ENCODE measurements at regions not wholly inside any gene's neighbourhood (a gene's known extent, or its start where the extent isn't known, plus 50 kb on each side); places are given as distances from the start of the nearest gene placed in this dataset.

GRCh38 chr13:69423844-69424243, 683.8 kb upstream of the ATXN8OS start:
- no peak for DNase-seq (ENCODE audit: low read depth in 2 of 2)

GRCh38 chr13:69418319-69418718, 689.3 kb upstream of the ATXN8OS start:
- no peak for DNase-seq (ENCODE audit: low read depth in 2 of 2)

- DNase-seq (ENCODE audit: low read depth in 2 of 2): no peak
These were observed 696.9 kb upstream of the ATXN8OS start for GRCh38 chr13:69410761-69411160.

GRCh38 chr13:69391756-69392155, 715.9 kb upstream of the ATXN8OS start:
- no peak for DNase-seq (ENCODE audit: low read depth in 2 of 2)

- peak; percentile 72 for DNase-seq (ENCODE audit: low read depth in 2 of 2)
These were observed 717.7 kb upstream of the ATXN8OS start for GRCh38 chr13:69389899-69390298.

- no peak for DNase-seq (ENCODE audit: low read depth in 2 of 2)
These were observed 733.7 kb upstream of the ATXN8OS start for GRCh38 chr13:69373747-69374425.

GRCh38 chr13:69363360-69363759, 744.3 kb upstream of the ATXN8OS start:
- no peak for DNase-seq (ENCODE audit: low read depth in 2 of 2)

- DNase-seq (ENCODE audit: low read depth in 2 of 2): no peak
These were observed 776.4 kb upstream of the ATXN8OS start for GRCh38 chr13:69331245-69331644.

- DNase-seq (ENCODE audit: low read depth in 2 of 2): peak in 1 of 2 experiments; percentile 5
These were observed 783.3 kb upstream of the ATXN8OS start for GRCh38 chr13:69324090-69324886.

- peak; percentile 19 to 22 for DNase-seq (ENCODE audit: low read depth in 2 of 2)
These were observed 788.0 kb upstream of the ATXN8OS start for GRCh38 chr13:69319656-69320055.

GRCh38 chr13:69315039-69315438, 792.6 kb upstream of the ATXN8OS start:
- DNase-seq (ENCODE audit: low read depth in 2 of 2): no peak

GRCh38 chr13:69306766-69307165, 800.9 kb upstream of the ATXN8OS start:
- no peak for DNase-seq (ENCODE audit: low read depth in 2 of 2)

GRCh38 chr13:69300131-69300530, 807.5 kb upstream of the ATXN8OS start:
- DNase-seq (ENCODE audit: low read depth in 2 of 2): no peak

- no peak for DNase-seq (ENCODE audit: low read depth in 2 of 2)
These were observed 811.5 kb upstream of the ATXN8OS start for GRCh38 chr13:69296130-69296529.

- DNase-seq (ENCODE audit: low read depth in 2 of 2): no peak
These were observed 814.7 kb upstream of the ATXN8OS start for GRCh38 chr13:69292789-69293425.

GRCh38 chr13:69291292-69291906, 816.2 kb upstream of the ATXN8OS start:
- no peak for DNase-seq (ENCODE audit: low read depth in 2 of 2)

- DNase-seq (ENCODE audit: low read depth in 2 of 2): no peak
These were observed 819.6 kb upstream of the ATXN8OS start for GRCh38 chr13:69288026-69288425.

- DNase-seq (ENCODE audit: low read depth in 2 of 2): no peak
These were observed 820.5 kb upstream of the ATXN8OS start for GRCh38 chr13:69287050-69287698.

GRCh38 chr13:69283837-69284236, 823.8 kb upstream of the ATXN8OS start:
- DNase-seq (ENCODE audit: low read depth in 2 of 2): no peak

- DNase-seq (ENCODE audit: low read depth in 2 of 2): no peak
These were observed 824.3 kb upstream of the ATXN8OS start for GRCh38 chr13:69283301-69283700.

GRCh38 chr13:69280399-69280798, 827.2 kb upstream of the ATXN8OS start:
- no peak for DNase-seq (ENCODE audit: low read depth in 2 of 2)

GRCh38 chr13:69279213-69279612, 828.4 kb upstream of the ATXN8OS start:
- DNase-seq (ENCODE audit: low read depth in 2 of 2): no peak

Measured in fibroblast of skin of left biceps (primary cell).